K562 (cell line): ENCODE measurements at regions not wholly inside any gene's neighbourhood (a gene's known extent, or its start where the extent isn't known, plus 50 kb on each side); places are given as distances from the start of the nearest gene placed in this dataset.

Experiments
- ATAC-seq: fragments of 200-7000 bp; cut with Tn5 transposase; 3 replicates; pipeline ENCODE4 v1.9.1; 2020; ENCODE audit warnings: moderate library complexity
- BruUV-seq: library from RNA; stranded (reverse); fragments of 400-500 nt; replicated peaks from 2 replicates; lab custom pipeline; 2021; lab: Mats Ljungman, UMichigan
- CTCF ChIA-PET: fragments of 300-600 bp; formaldehyde crosslinking; extraction: SDS; loops from one replicate; lab custom pipeline; 2021; ENCODE audit warnings: low intra/inter-chr PET ratio; lab: Yijun Ruan, JAX
- POLR2A ChIA-PET: fragments of 300-600, 350-650 bp; sonication (Branson Sonifier 250); formaldehyde crosslinking; extraction: SDS; loops from one replicate; lab custom pipeline; 2021; ENCODE audit warnings: antibody characterized with exemption, inconsistent platforms; lab: Yijun Ruan, JAX
- DNase-seq, 4 experiments: peaks; one replicate each; pipeline versions ENCODE4 v3.0.0 to v3.0.0-alpha.2; 2011 to 2018; ENCODE audit warnings: low spot score in 3 of 4, mixed read lengths in 3 of 4; ENCODE audit errors: extremely low read depth in 1 of 4
- FAIRE-seq: peaks from 2 replicates; lab custom pipeline; 2011; peaks lifted over from hg19 to GRCh38; lab: Jason Lieb, UNC
- H2AFZ ChIP-seq: 2 replicates; pipeline ENCODE4 v1.6.0; 2011; ENCODE audit warnings: low read depth, low read length, control low read depth, inconsistent platforms
- H3K27ac ChIP-seq: fragments of 200-600 bp; 3 replicates; pipeline ENCODE4 v1.8.0; 2011; ENCODE audit warnings: low read depth, mild to moderate bottlenecking, control low read depth, inconsistent platforms, low read length, moderate library complexity, mixed read lengths; ENCODE audit errors: extremely low read depth
- H3K27me3 ChIP-seq, 2 experiments: fragments of 300-600 bp in 1 of 2; 2 replicates in 1 of 2; 3 replicates in 1 of 2; pipeline versions ENCODE4 v1.6.0 to v1.8.0; 2011; ENCODE audit warnings: inconsistent platforms in 2 of 2, low read length in 2 of 2, mild to moderate bottlenecking in 1 of 2, mixed read lengths in 1 of 2, moderate library complexity in 1 of 2; ENCODE audit not compliant: control insufficient read depth in 2 of 2, insufficient read depth in 2 of 2
- H3K36me3 ChIP-seq: fragments of 300-600 bp; 3 replicates; pipeline ENCODE4 v1.8.0; 2011; ENCODE audit warnings: mild to moderate bottlenecking, low read length, inconsistent platforms; ENCODE audit not compliant: control insufficient read depth, insufficient read depth
- H3K4me1 ChIP-seq, 2 experiments: fragments of 200-600 bp in 1 of 2; replicated peaks in 1 of 2; 2 replicates in 1 of 2; 3 replicates in 1 of 2; pipeline versions ENCODE4 v1.5.1 to v1.8.0; 2011; ENCODE audit warnings: inconsistent platforms in 2 of 2, low read length in 2 of 2, mild to moderate bottlenecking in 1 of 2, mixed read lengths in 1 of 2, moderate library complexity in 1 of 2; ENCODE audit not compliant: control insufficient read depth in 2 of 2, insufficient read depth in 2 of 2
- H3K4me2 ChIP-seq: 2 replicates; pipeline ENCODE4 v1.6.1; 2011; ENCODE audit warnings: low read length, control low read depth, inconsistent platforms, mixed read lengths; ENCODE audit not compliant: insufficient read depth
- H3K4me3 ChIP-seq: fragments of 200-600 bp; sonication (generic), shearing (Covaris generic); 2 replicates; pipeline ENCODE4 v1.5.1; 2016; ENCODE audit warnings: control low read depth, inconsistent platforms
- H3K79me2 ChIP-seq: fragments of 200-600 bp; 3 replicates; pipeline ENCODE4 v1.8.0; 2011; ENCODE audit warnings: low read length, inconsistent platforms; ENCODE audit not compliant: control insufficient read depth, insufficient read depth
- H3K9ac ChIP-seq, 2 experiments: 2 replicates each; pipeline versions ENCODE4 v1.6.0 to v1.6.1; 2011; ENCODE audit warnings: low read depth in 2 of 2, low read length in 2 of 2, control low read depth in 1 of 2, inconsistent platforms in 1 of 2, mild to moderate bottlenecking in 1 of 2, mixed read lengths in 1 of 2; ENCODE audit not compliant: insufficient read depth in 1 of 2
- H3K9me1 ChIP-seq: one replicate; pipeline ENCODE4 v1.6.0; 2011; ENCODE audit warnings: inconsistent platforms, mild to moderate bottlenecking, low read length, moderate library complexity; ENCODE audit not compliant: control insufficient read depth, insufficient read depth
- H3K9me3 ChIP-seq: replicated peaks from 2 replicates; pipeline ENCODE4 v1.5.1; 2011; ENCODE audit warnings: low read depth, low read length, inconsistent platforms; ENCODE audit not compliant: control insufficient read depth, insufficient read depth
- H4K20me1 ChIP-seq: replicated peaks from 2 replicates; pipeline ENCODE4 v1.6.1; 2011; ENCODE audit warnings: low read length, inconsistent platforms, mixed read lengths; ENCODE audit not compliant: control insufficient read depth, insufficient read depth
- CTCF ChIP-seq, 3 experiments: IDR thresholded peaks in 2 of 3; conservative IDR thresholded peaks in 1 of 3; 2 replicates each; pipeline ENCODE4 v1.5.1; 2011 to 2012; ENCODE audit warnings: low read length in 3 of 3, mild to moderate bottlenecking in 3 of 3, control low read depth in 2 of 3, improper control_type of control experiment in 1 of 3, inconsistent platforms in 1 of 3, low read depth in 1 of 3, mixed read lengths in 1 of 3, moderate library complexity in 1 of 3; ENCODE audit not compliant: insufficient read depth in 2 of 3
- FUS ChIP-seq: fragments of 200-400 bp; formaldehyde crosslinking; optimal IDR thresholded peaks from 2 replicates; pipeline ENCODE3; 2017; ENCODE audit warnings: low read depth, low read length
- GATAD2A ChIP-seq: fragments of 450-650 bp; IDR thresholded peaks from 2 replicates; pipeline ENCODE4 v1.6.1; 2017
- JUNB ChIP-seq: fragments of 450-650 bp; formaldehyde crosslinking; conservative IDR thresholded peaks from 2 replicates; pipeline ENCODE4 v1.4.0; 2020; ENCODE audit warnings: mild to moderate bottlenecking
- MAFF ChIP-seq: IDR thresholded peaks from 2 replicates; pipeline ENCODE4 v1.6.1; 2012; ENCODE audit warnings: low read length, improper control_type of control experiment
- MAFG ChIP-seq: fragments of 450-650 bp; conservative IDR thresholded peaks from 2 replicates; pipeline ENCODE4 v1.6.1; 2016; ENCODE audit warnings: missing genetic modification characterization, missing compliant biosample characterization
- POLR3A ChIP-seq: IDR thresholded peaks from 2 replicates; pipeline ENCODE4 v1.6.1; 2011; ENCODE audit warnings: borderline replicate concordance, mild to moderate bottlenecking, moderate library complexity; ENCODE audit not compliant: insufficient read length, insufficient read depth; ENCODE audit errors: extremely low read depth
- SNRNP70 ChIP-seq: fragments of 200-400 bp; formaldehyde crosslinking; optimal IDR thresholded peaks from 2 replicates; pipeline ENCODE3; 2017; ENCODE audit warnings: low read depth, low read length
- TARDBP ChIP-seq: fragments of 450-650 bp; IDR thresholded peaks from 2 replicates; pipeline ENCODE4 v1.6.1; 2016
- TFAP4 ChIP-seq: sonication (generic); formaldehyde crosslinking; IDR thresholded peaks from 2 replicates; pipeline ENCODE4 v1.8.0; 2022; ENCODE audit warnings: missing genetic modification reagents, mild to moderate bottlenecking, moderate library complexity, borderline replicate concordance
- TSC22D4 ChIP-seq: fragments of 450-650 bp; IDR thresholded peaks from 2 replicates; pipeline ENCODE4 v1.6.1; 2016; ENCODE audit warnings: missing genetic modification characterization, missing biosample characterization, control low read depth
- ZNF232 ChIP-seq: sonication (generic); formaldehyde crosslinking; IDR thresholded peaks from 2 replicates; pipeline ENCODE4 v1.8.0; 2022; ENCODE audit warnings: mild to moderate bottlenecking, missing genetic modification reagents
- WGBS: fragments of 100-300 bp; shearing (Covaris generic); methylation state at CpG from one replicate; pipeline ENCODE4 v1.1.6; 2016; ENCODE audit warnings: low coverage, mixed read lengths; ENCODE audit not compliant: insufficient coverage; ENCODE audit errors: missing lambda C conversion rate; 5-methylcytosine and 5-hydroxymethylcytosine counted together
- in situ Hi-C: fragments of 300-500 bp; cut with MboI; formaldehyde crosslinking; loops from 4 replicates; pipeline ENCODE4 v1.15.0; 2018; ENCODE audit warnings: inconsistent platforms, mixed read lengths
- intact Hi-C: fragments of 100-400 bp; cut with micrococcal nuclease; formaldehyde crosslinking; loops from 2 replicates; pipeline ENCODE4 v1.14.2; 2022
- TF ChIP-seq, protein P1 (sequence below): sonication (generic); formaldehyde crosslinking; IDR thresholded peaks from 2 replicates; pipeline ENCODE4 v1.8.1; 2023; ENCODE audit warnings: mild to moderate bottlenecking, missing genetic modification reagents
- TF ChIP-seq, protein P2 (sequence below), 2 experiments: fragments of 450-650 bp in 1 of 2; sonication (generic) in 1 of 2; formaldehyde crosslinking in 1 of 2; IDR thresholded peaks in 1 of 2; conservative IDR thresholded peaks in 1 of 2; 2 replicates each; pipeline versions ENCODE4 v1.6.1 to v1.8.1; 2016 to 2023; ENCODE audit warnings: mild to moderate bottlenecking in 2 of 2, moderate library complexity in 2 of 2, inconsistent platforms in 1 of 2, missing genetic modification reagents in 1 of 2

DNA sequence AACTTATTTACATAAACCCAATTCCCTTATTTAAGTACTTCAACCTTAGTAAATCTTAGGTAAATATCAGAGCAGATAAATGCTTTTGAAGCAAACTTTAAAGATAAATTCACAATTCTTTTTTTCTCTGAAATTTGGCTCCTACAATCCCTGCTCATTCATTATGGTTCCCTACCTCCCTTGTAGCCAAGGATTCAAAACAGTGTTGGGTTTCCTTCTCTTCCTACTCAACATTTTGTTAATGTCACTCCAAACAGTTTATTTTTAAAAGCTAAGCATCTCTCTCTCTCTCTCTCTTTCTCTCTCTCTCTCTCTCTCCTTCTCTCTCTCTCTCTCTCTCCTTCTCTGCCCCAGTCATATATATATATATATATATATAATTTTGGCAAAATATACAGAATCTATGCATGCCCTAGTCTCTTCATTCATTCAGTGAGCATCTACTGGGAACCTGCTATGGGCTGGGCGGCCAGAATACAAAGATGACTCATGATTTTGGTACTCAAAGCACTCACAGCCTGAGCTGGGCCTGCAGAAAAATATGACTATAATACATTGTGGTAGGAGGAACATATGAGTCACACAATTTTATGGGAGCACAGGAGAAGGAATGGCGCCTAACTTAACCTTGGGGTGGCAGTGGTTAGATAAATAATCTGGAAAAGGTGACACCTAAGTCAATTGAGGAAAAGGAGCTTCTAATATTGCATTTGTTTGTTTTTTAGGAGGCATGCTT, 123.7 kb upstream of the DHRS4 start:
- 0% methylated on average over 2 of the region's 2 CpGs for WGBS
- intact Hi-C loops = no loop called here
- in situ Hi-C loops = no loop called here
- Histone ChIP-seq H2AFZ (no peak overlapping the region), H3K27me3 (peaks cover 0 to 6% of the 10 kb centered on the region in 2 experiments; a peak in 1 of 5 replicates), H3K9me3 (no peaks in the 10 kb centered on the region), H3K4me2 (no peak overlapping the region), H3K4me3 (no peak overlapping the region), H3K4me1 (no peaks in the 10 kb centered on the region; a peak in 1 of 5 replicates), H4K20me1 (no peaks in the 10 kb centered on the region), H3K9me1 (no peaks in the 10 kb centered on the region), H3K27ac (no peak overlapping the region), H3K79me2 (no peaks in the 10 kb centered on the region), H3K36me3 (no peaks in the 10 kb centered on the region), H3K9ac (no peak overlapping the region)
- CTCF ChIA-PET = no interaction called here
- POLR2A ChIA-PET = interaction anchor here (0.6 to 1.3 kb wide), 2 partner anchors 13 to 225 kb away, joined by 3 to 4 read pairs; no protein-coding TSS in a partner anchor
- FAIRE-seq (no peak), ATAC-seq (no peak), DNase-seq (peak in 1 of 4 experiments; percentile 1)
- no TSS peak for BruUV-seq
- TF ChIP-seq TFAP4 (CRISPR knock-in tag) (no peak), SNRNP70 (no peak), CTCF (IDR thresholded peaks at IDR 0.05 in 2 of 3, conservative IDR thresholded peaks at IDR 0.05 in 1 of 3; ENCODE audit: insufficient read depth in 2 of 3, low read depth in 1 of 3, low read length in 3 of 3) (no peak), MAFG (tag) (no peak), ZNF232 (CRISPR knock-in tag) (no peak), POLR3A (no peak), FUS (no peak), GATAD2A (no peak), MAFF (no peak), JUNB (CRISPR knock-in tag) (0 out of 2 replicates have a peak, but pooled peaks have one; percentile 25), TSC22D4 (tag) (no peak), TARDBP (no peak)
- TF ChIP-seq, protein P1, sequence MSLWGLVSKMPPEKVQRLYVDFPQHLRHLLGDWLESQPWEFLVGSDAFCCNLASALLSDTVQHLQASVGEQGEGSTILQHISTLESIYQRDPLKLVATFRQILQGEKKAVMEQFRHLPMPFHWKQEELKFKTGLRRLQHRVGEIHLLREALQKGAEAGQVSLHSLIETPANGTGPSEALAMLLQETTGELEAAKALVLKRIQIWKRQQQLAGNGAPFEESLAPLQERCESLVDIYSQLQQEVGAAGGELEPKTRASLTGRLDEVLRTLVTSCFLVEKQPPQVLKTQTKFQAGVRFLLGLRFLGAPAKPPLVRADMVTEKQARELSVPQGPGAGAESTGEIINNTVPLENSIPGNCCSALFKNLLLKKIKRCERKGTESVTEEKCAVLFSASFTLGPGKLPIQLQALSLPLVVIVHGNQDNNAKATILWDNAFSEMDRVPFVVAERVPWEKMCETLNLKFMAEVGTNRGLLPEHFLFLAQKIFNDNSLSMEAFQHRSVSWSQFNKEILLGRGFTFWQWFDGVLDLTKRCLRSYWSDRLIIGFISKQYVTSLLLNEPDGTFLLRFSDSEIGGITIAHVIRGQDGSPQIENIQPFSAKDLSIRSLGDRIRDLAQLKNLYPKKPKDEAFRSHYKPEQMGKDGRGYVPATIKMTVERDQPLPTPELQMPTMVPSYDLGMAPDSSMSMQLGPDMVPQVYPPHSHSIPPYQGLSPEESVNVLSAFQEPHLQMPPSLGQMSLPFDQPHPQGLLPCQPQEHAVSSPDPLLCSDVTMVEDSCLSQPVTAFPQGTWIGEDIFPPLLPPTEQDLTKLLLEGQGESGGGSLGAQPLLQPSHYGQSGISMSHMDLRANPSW (CRISPR knock-in tag) = no peak
- TF ChIP-seq, protein P2, sequence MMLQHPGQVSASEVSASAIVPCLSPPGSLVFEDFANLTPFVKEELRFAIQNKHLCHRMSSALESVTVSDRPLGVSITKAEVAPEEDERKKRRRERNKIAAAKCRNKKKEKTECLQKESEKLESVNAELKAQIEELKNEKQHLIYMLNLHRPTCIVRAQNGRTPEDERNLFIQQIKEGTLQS (IDR thresholded peaks at IDR 0.05) = peak; percentile 33; the same call in 1 of the 2 replicates
- TF ChIP-seq, protein P2 (CRISPR knock-in tag; conservative IDR thresholded peaks at IDR 0.05) = no peak
